ENCODE measurements at regions not wholly inside any gene's neighbourhood (a gene's known extent, or its start where the extent isn't known, plus 50 kb on each side); places are given as distances from the start of the nearest gene placed in this dataset.

GRCh38 chr3:46141813-46142212 is 66.3 kb downstream of the CCR1 start:
- TF ChIP-seq EZH2 (IDR thresholded peaks at IDR 0.05; ENCODE audit: borderline replicate concordance, insufficient read depth, low read length, poor library complexity, severe bottlenecking) (no peak), RAD21 (conservative IDR thresholded peaks at IDR 0.05) (no peak), CTCF (IDR thresholded peaks at IDR 0.05; ENCODE audit: poor library complexity, severe bottlenecking) (no peak), TAF1 (IDR thresholded peaks at IDR 0.05; ENCODE audit: low read depth) (no peak), REST (IDR thresholded peaks at IDR 0.05; ENCODE audit: borderline replicate concordance) (no peak), POLR2AphosphoS5 (IDR thresholded peaks at IDR 0.05) (no peak), MXI1 (conservative IDR thresholded peaks at IDR 0.05; ENCODE audit: poor library complexity, severe bottlenecking) (no peak), EP300 (conservative IDR thresholded peaks at IDR 0.05; ENCODE audit: poor library complexity, severe bottlenecking) (no peak), SMC3 (conservative IDR thresholded peaks at IDR 0.05; ENCODE audit: poor library complexity) (no peak)
- Histone ChIP-seq H3K4me2 (ENCODE audit: low read length) (no peak overlapping the region), H2AFZ (ENCODE audit: low read depth, low read length) (no peak overlapping the region)

GRCh38 chr3:46138581-46138980 is 69.5 kb downstream of the CCR1 start:
- no peaks in the 10 kb centered on the region for H3K36me3 ChIP-seq (ENCODE audit: insufficient read depth, low read length)
- H3K9me3 ChIP-seq (ENCODE audit: low read length) = no peaks in the 10 kb centered on the region
- H3F3A ChIP-seq (ENCODE audit: insufficient read depth, low read length, poor library complexity, severe bottlenecking) = no peaks in the 10 kb centered on the region
- no peak overlapping the region for H3K4me2 ChIP-seq (ENCODE audit: low read length)
- no peaks in the 10 kb centered on the region for H4K20me1 ChIP-seq (ENCODE audit: insufficient read depth)
- no peaks in the 10 kb centered on the region for H3K9me2 ChIP-seq (ENCODE audit: insufficient read depth, low read length)
- no peaks in the 10 kb centered on the region for H3K27me3 ChIP-seq (ENCODE audit: insufficient read depth, low read depth, low read length)
- H2AFZ ChIP-seq (ENCODE audit: low read depth, low read length) = no peak overlapping the region
- no peak overlapping the region for H3K4me3 ChIP-seq (ENCODE audit: low read length)
- no peaks in the 10 kb centered on the region for H3K79me2 ChIP-seq (replicated peaks; ENCODE audit: insufficient read depth, low read length)
- no peak overlapping the region for H3K27ac ChIP-seq (ENCODE audit: low read length)
- no peak overlapping the region for H3K9ac ChIP-seq (ENCODE audit: low read length)
- TF ChIP-seq RAD21 (conservative IDR thresholded peaks at IDR 0.05) = no peak
- TF ChIP-seq REST (IDR thresholded peaks at IDR 0.05; ENCODE audit: borderline replicate concordance) = no peak
- no peak for TF ChIP-seq EP300 (conservative IDR thresholded peaks at IDR 0.05; ENCODE audit: poor library complexity, severe bottlenecking)
- no peak for TF ChIP-seq POLR2AphosphoS5 (IDR thresholded peaks at IDR 0.05)
- no peak for TF ChIP-seq TAF1 (IDR thresholded peaks at IDR 0.05; ENCODE audit: low read depth)
- no peak for TF ChIP-seq SMC3 (conservative IDR thresholded peaks at IDR 0.05; ENCODE audit: poor library complexity)
- no peak for TF ChIP-seq EZH2 (IDR thresholded peaks at IDR 0.05; ENCODE audit: borderline replicate concordance, insufficient read depth, low read length, poor library complexity, severe bottlenecking)
- no peak for TF ChIP-seq MXI1 (conservative IDR thresholded peaks at IDR 0.05; ENCODE audit: poor library complexity, severe bottlenecking)
- TF ChIP-seq CTCF (IDR thresholded peaks at IDR 0.05; ENCODE audit: poor library complexity, severe bottlenecking) = no peak

More at GRCh38 chr3:46141813-46142212, 66.3 kb downstream of the CCR1 start:
- Histone ChIP-seq H3K27me3 (ENCODE audit: insufficient read depth, low read depth, low read length) (no peaks in the 10 kb centered on the region), H3K9ac (ENCODE audit: low read length) (no peak overlapping the region), H4K20me1 (ENCODE audit: insufficient read depth) (no peaks in the 10 kb centered on the region), H3K4me3 (ENCODE audit: low read length) (no peak overlapping the region), H3K9me2 (ENCODE audit: insufficient read depth, low read length) (no peaks in the 10 kb centered on the region), H3K36me3 (ENCODE audit: insufficient read depth, low read length) (no peaks in the 10 kb centered on the region), H3K79me2 (replicated peaks; ENCODE audit: insufficient read depth, low read length) (no peaks in the 10 kb centered on the region), H3K27ac (ENCODE audit: low read length) (no peak overlapping the region), H3K9me3 (ENCODE audit: low read length) (no peaks in the 10 kb centered on the region), H3F3A (ENCODE audit: insufficient read depth, low read length, poor library complexity, severe bottlenecking) (no peaks in the 10 kb centered on the region)
